ENCODE measurements at regions not wholly inside any gene's neighbourhood (a gene's known extent, or its start where the extent isn't known, plus 50 kb on each side); places are given as distances from the start of the nearest gene placed in this dataset.

- H3K27me3 ChIP-seq (ENCODE audit: low read depth): no peaks in the 10 kb centered on the region
- intact Hi-C loops (cut with micrococcal nuclease): no loop called here
- H3K4me1 ChIP-seq: peaks cover 9% of the 10 kb centered on the region
- TF ChIP-seq CTCF (IDR thresholded peaks at IDR 0.05; ENCODE audit: borderline replicate concordance): no peak
- H3K4me3 ChIP-seq: no peak overlapping the region
- no peak for DNase-seq
- no peaks in the 10 kb centered on the region for H3K9me3 ChIP-seq (replicated peaks)
- no peak overlapping the region for H3K27ac ChIP-seq (replicated peaks)
- H3K36me3 ChIP-seq: no peaks in the 10 kb centered on the region
Measured at GRCh38 chr2:215775106-215775505, 238.2 kb downstream of the MREG start.

- Histone ChIP-seq H3K27ac (replicated peaks) (no peak overlapping the region), H3K27me3 (ENCODE audit: low read depth) (no peaks in the 10 kb centered on the region), H3K4me1 (peaks cover 9% of the 10 kb centered on the region), H3K9me3 (replicated peaks) (no peaks in the 10 kb centered on the region), H3K4me3 (no peak overlapping the region), H3K36me3 (no peaks in the 10 kb centered on the region)
- TF ChIP-seq CTCF (IDR thresholded peaks at IDR 0.05; ENCODE audit: borderline replicate concordance): no peak
- intact Hi-C loops (cut with micrococcal nuclease): no loop called here
- DNase-seq: no peak
Measured at GRCh38 chr2:215773728-215774127, 239.6 kb downstream of the MREG start.

GRCh38 chr2:215772634-215773563 is 240.5 kb downstream of the MREG start:
- TF ChIP-seq CTCF (IDR thresholded peaks at IDR 0.05; ENCODE audit: borderline replicate concordance): no peak
- Histone ChIP-seq H3K4me1 (peaks cover 9% of the 10 kb centered on the region), H3K4me3 (no peak overlapping the region), H3K27me3 (ENCODE audit: low read depth) (no peaks in the 10 kb centered on the region), H3K27ac (replicated peaks) (peak overlapping the region; percentile 45), H3K36me3 (no peaks in the 10 kb centered on the region), H3K9me3 (replicated peaks) (peaks cover 7% of the 10 kb centered on the region)
- intact Hi-C loops (cut with micrococcal nuclease): no loop called here
- DNase-seq: no peak

- intact Hi-C loops (cut with micrococcal nuclease): no loop called here
- H3K27me3 ChIP-seq (ENCODE audit: low read depth): no peaks in the 10 kb centered on the region
- peaks cover 9% of the 10 kb centered on the region for H3K4me1 ChIP-seq
- peaks cover 16% of the 10 kb centered on the region for H3K9me3 ChIP-seq (replicated peaks)
- TF ChIP-seq CTCF (IDR thresholded peaks at IDR 0.05; ENCODE audit: borderline replicate concordance): no peak
- no peak overlapping the region for H3K4me3 ChIP-seq
- H3K27ac ChIP-seq (replicated peaks): peak overlapping the region; percentile 45
- no peaks in the 10 kb centered on the region for H3K36me3 ChIP-seq
- no peak for DNase-seq
Measured at GRCh38 chr2:215772003-215772402, 241.3 kb downstream of the MREG start.

GRCh38 chr2:215771241-215771640 is 242.1 kb downstream of the MREG start:
- no peak for DNase-seq
- Histone ChIP-seq H3K4me3 (no peak overlapping the region), H3K27ac (replicated peaks) (peak overlapping the region; percentile 45), H3K36me3 (no peaks in the 10 kb centered on the region), H3K9me3 (replicated peaks) (peaks cover 20% of the 10 kb centered on the region), H3K27me3 (ENCODE audit: low read depth) (no peaks in the 10 kb centered on the region), H3K4me1 (peaks cover 9% of the 10 kb centered on the region)
- no peak for TF ChIP-seq CTCF (IDR thresholded peaks at IDR 0.05; ENCODE audit: borderline replicate concordance)
- intact Hi-C loops (cut with micrococcal nuclease): no loop called here
